ENCODE measurements at regions not wholly inside any gene's neighbourhood (a gene's known extent, or its start where the extent isn't known, plus 50 kb on each side); places are given as distances from the start of the nearest gene placed in this dataset.

GRCh38 chr22:48055827-48056226 lies 1293.4 kb downstream of the TBC1D22A start:
- H3K9ac ChIP-seq (ENCODE audit: low read length): no peak overlapping the region
- TF ChIP-seq EZH2 (optimal IDR thresholded peaks at IDR 0.05; ENCODE audit: low read depth, low read length) (no peak), CTCF (IDR thresholded peaks at IDR 0.05; ENCODE audit: low read length) (no peak), EZH2phosphoT487 (IDR thresholded peaks at IDR 0.05; ENCODE audit: low read length) (no peak)
- H3K27ac ChIP-seq (ENCODE audit: low read length): no peak overlapping the region
- H3K9me3 ChIP-seq (replicated peaks; ENCODE audit: insufficient read depth, low read length): no peaks in the 10 kb centered on the region
- no peak overlapping the region for H3K4me2 ChIP-seq (ENCODE audit: low read depth, low read length)
- no peaks in the 10 kb centered on the region for H3K79me2 ChIP-seq (ENCODE audit: low read length)
- H3F3A ChIP-seq (ENCODE audit: insufficient read depth, low read length): no peaks in the 10 kb centered on the region
- no peak overlapping the region for H2AFZ ChIP-seq (ENCODE audit: low read length)
- H4K20me1 ChIP-seq (ENCODE audit: insufficient read depth, low read length): no peaks in the 10 kb centered on the region
- H3K27me3 ChIP-seq (replicated peaks; ENCODE audit: insufficient read depth, low read length): no peaks in the 10 kb centered on the region
- no peaks in the 10 kb centered on the region for H3K36me3 ChIP-seq (replicated peaks; ENCODE audit: insufficient read depth, low read length)
- no peaks in the 10 kb centered on the region for H3K9me2 ChIP-seq (replicated peaks; ENCODE audit: insufficient read depth, low read length)
- H3K4me1 ChIP-seq (ENCODE audit: low read length): no peaks in the 10 kb centered on the region
- DNase-seq: no peak
- H3K4me3 ChIP-seq (ENCODE audit: low read length): no peak overlapping the region

- no peaks in the 10 kb centered on the region for H3K36me3 ChIP-seq (replicated peaks; ENCODE audit: insufficient read depth, low read length)
- H2AFZ ChIP-seq (ENCODE audit: low read length): no peak overlapping the region
- H3K9me2 ChIP-seq (replicated peaks; ENCODE audit: insufficient read depth, low read length): no peaks in the 10 kb centered on the region
- H3K79me2 ChIP-seq (ENCODE audit: low read length): no peaks in the 10 kb centered on the region
- no peaks in the 10 kb centered on the region for H3F3A ChIP-seq (ENCODE audit: insufficient read depth, low read length)
- no peak for DNase-seq
- H3K4me3 ChIP-seq (ENCODE audit: low read length): no peak overlapping the region
- H3K4me2 ChIP-seq (ENCODE audit: low read depth, low read length): no peak overlapping the region
- no peaks in the 10 kb centered on the region for H4K20me1 ChIP-seq (ENCODE audit: insufficient read depth, low read length)
- no peak overlapping the region for H3K27ac ChIP-seq (ENCODE audit: low read length)
- no peaks in the 10 kb centered on the region for H3K9me3 ChIP-seq (replicated peaks; ENCODE audit: insufficient read depth, low read length)
- H3K27me3 ChIP-seq (replicated peaks; ENCODE audit: insufficient read depth, low read length): no peaks in the 10 kb centered on the region
- TF ChIP-seq EZH2 (optimal IDR thresholded peaks at IDR 0.05; ENCODE audit: low read depth, low read length): no peak
- no peak for TF ChIP-seq CTCF (IDR thresholded peaks at IDR 0.05; ENCODE audit: low read length)
- TF ChIP-seq EZH2phosphoT487 (IDR thresholded peaks at IDR 0.05; ENCODE audit: low read length): no peak
- no peaks in the 10 kb centered on the region for H3K4me1 ChIP-seq (ENCODE audit: low read length)
- no peak overlapping the region for H3K9ac ChIP-seq (ENCODE audit: low read length)
Measured at GRCh38 chr22:48055185-48055584, 1292.7 kb downstream of the TBC1D22A start.

GRCh38 chr22:48054596-48054995 lies 1292.1 kb downstream of the TBC1D22A start:
- no peak overlapping the region for H3K27ac ChIP-seq (ENCODE audit: low read length)
- H3K4me3 ChIP-seq (ENCODE audit: low read length): no peak overlapping the region
- no peaks in the 10 kb centered on the region for H3K9me2 ChIP-seq (replicated peaks; ENCODE audit: insufficient read depth, low read length)
- TF ChIP-seq CTCF (IDR thresholded peaks at IDR 0.05; ENCODE audit: low read length): no peak
- H3K9ac ChIP-seq (ENCODE audit: low read length): no peak overlapping the region
- no peaks in the 10 kb centered on the region for H3K9me3 ChIP-seq (replicated peaks; ENCODE audit: insufficient read depth, low read length)
- H3F3A ChIP-seq (ENCODE audit: insufficient read depth, low read length): no peaks in the 10 kb centered on the region
- no peaks in the 10 kb centered on the region for H3K27me3 ChIP-seq (replicated peaks; ENCODE audit: insufficient read depth, low read length)
- no peak for DNase-seq
- no peak overlapping the region for H2AFZ ChIP-seq (ENCODE audit: low read length)
- no peaks in the 10 kb centered on the region for H4K20me1 ChIP-seq (ENCODE audit: insufficient read depth, low read length)
- H3K4me1 ChIP-seq (ENCODE audit: low read length): no peaks in the 10 kb centered on the region
- H3K79me2 ChIP-seq (ENCODE audit: low read length): no peaks in the 10 kb centered on the region
- no peaks in the 10 kb centered on the region for H3K36me3 ChIP-seq (replicated peaks; ENCODE audit: insufficient read depth, low read length)
- no peak overlapping the region for H3K4me2 ChIP-seq (ENCODE audit: low read depth, low read length)

Measured in MM.1S (cell line).